Ishikawa (cell line): ENCODE measurements at regions not wholly inside any gene's neighbourhood (a gene's known extent, or its start where the extent isn't known, plus 50 kb on each side); places are given as distances from the start of the nearest gene placed in this dataset.

Experiments used
- CEBPB ChIP-seq: IDR thresholded peaks from 2 replicates; pipeline ENCODE4 v1.6.1; 2012
- CREB1 ChIP-seq: IDR thresholded peaks from 2 replicates; pipeline ENCODE4 v1.6.1; 2012; ENCODE audit warnings: low read depth
- EGR1 ChIP-seq: IDR thresholded peaks from 2 replicates; pipeline ENCODE4 v1.6.1; 2012
- EP300 ChIP-seq: IDR thresholded peaks from 2 replicates; pipeline ENCODE4 v1.6.1; 2012; ENCODE audit warnings: borderline replicate concordance
- FOXM1 ChIP-seq: IDR thresholded peaks from 2 replicates; pipeline ENCODE4 v1.6.1; 2012; ENCODE audit warnings: low read depth, borderline replicate concordance
- MAX ChIP-seq: IDR thresholded peaks from 2 replicates; pipeline ENCODE4 v1.6.1; 2012
- NFIC ChIP-seq: IDR thresholded peaks from 2 replicates; pipeline ENCODE4 v1.6.1; 2012
- RAD21 ChIP-seq: IDR thresholded peaks from 2 replicates; pipeline ENCODE4 v1.6.1; 2012; ENCODE audit warnings: low read depth
- REST ChIP-seq: IDR thresholded peaks from 2 replicates; pipeline ENCODE4 v1.6.1; 2012; ENCODE audit warnings: low read depth, mild to moderate bottlenecking
- TAF1 ChIP-seq: IDR thresholded peaks from 2 replicates; pipeline ENCODE4 v1.6.1; 2012; ENCODE audit warnings: low read depth, mild to moderate bottlenecking
- TCF12 ChIP-seq: IDR thresholded peaks from 2 replicates; pipeline ENCODE4 v1.6.1; 2012; ENCODE audit warnings: low read depth
- TEAD4 ChIP-seq: IDR thresholded peaks from 2 replicates; pipeline ENCODE4 v1.6.1; 2012
- USF1 ChIP-seq: IDR thresholded peaks from 2 replicates; pipeline ENCODE4 v1.6.1; 2012
- YY1 ChIP-seq: IDR thresholded peaks from 2 replicates; pipeline ENCODE4 v1.6.1; 2012; ENCODE audit warnings: low read depth
- ZBTB7A ChIP-seq: IDR thresholded peaks from 2 replicates; pipeline ENCODE4 v1.6.1; 2012; ENCODE audit warnings: low read depth

- TF ChIP-seq RAD21 (no peak), USF1 (no peak), TCF12 (no peak), TEAD4 (no peak)
Measured at GRCh38 chr13:73872397-73872796, 261.8 kb downstream of the KLF12 start.

GRCh38 chr13:73870970-73871935 lies 263.0 kb downstream of the KLF12 start:
- TF ChIP-seq ZBTB7A (no peak), EGR1 (no peak), TAF1 (no peak)

GRCh38 chr13:73870036-73870741 lies 264.0 kb downstream of the KLF12 start:
- TF ChIP-seq EP300 (no peak), YY1 (no peak)

GRCh38 chr13:73865027-73865426 lies 269.2 kb downstream of the KLF12 start:
- TF ChIP-seq CEBPB = no peak
- TF ChIP-seq USF1 = no peak

- no peak for TF ChIP-seq EGR1
- TF ChIP-seq RAD21 = no peak
- no peak for TF ChIP-seq MAX
- no peak for TF ChIP-seq FOXM1
- TF ChIP-seq TAF1 = no peak
- TF ChIP-seq CEBPB = no peak
- TF ChIP-seq REST = no peak
- TF ChIP-seq TCF12 = no peak
- no peak for TF ChIP-seq TEAD4
- no peak for TF ChIP-seq USF1
Measured at GRCh38 chr13:73861136-73861535, 273.1 kb downstream of the KLF12 start.

GRCh38 chr13:73860501-73860900 lies 273.7 kb downstream of the KLF12 start:
- 0 out of 2 replicates have a peak, but pooled peaks have one; percentile 29 for TF ChIP-seq CEBPB
- no peak for TF ChIP-seq MAX
- TF ChIP-seq TAF1 = no peak
- TF ChIP-seq YY1 = no peak
- TF ChIP-seq EP300 = no peak
- TF ChIP-seq USF1 = no peak

GRCh38 chr13:73859841-73860240 lies 274.4 kb downstream of the KLF12 start:
- no peak for TF ChIP-seq EP300
- no peak for TF ChIP-seq YY1
- TF ChIP-seq REST = no peak
- no peak for TF ChIP-seq CEBPB
- no peak for TF ChIP-seq TCF12
- TF ChIP-seq TEAD4 = no peak
- no peak for TF ChIP-seq ZBTB7A
- TF ChIP-seq TAF1 = no peak
- TF ChIP-seq RAD21 = no peak
- no peak for TF ChIP-seq NFIC
- no peak for TF ChIP-seq MAX
- no peak for TF ChIP-seq USF1
- no peak for TF ChIP-seq CREB1
- no peak for TF ChIP-seq FOXM1
- TF ChIP-seq EGR1 = no peak
